Inflammatory macrophage treated with lipopolysaccharide for 1 hour (primary cell): ENCODE measurements at regions not wholly inside any gene's neighbourhood (a gene's known extent, or its start where the extent isn't known, plus 50 kb on each side); places are given as distances from the start of the nearest gene placed in this dataset.
A peak's percentile ranks its signal among the peaks of the same experiment; 100 is the strongest.

ENCODE experiments used
- DNase-seq, 2 donors: peaks; one replicate each; pipeline ENCODE4 v3.0.0-alpha.2; 2020 to 2022

DNA sequence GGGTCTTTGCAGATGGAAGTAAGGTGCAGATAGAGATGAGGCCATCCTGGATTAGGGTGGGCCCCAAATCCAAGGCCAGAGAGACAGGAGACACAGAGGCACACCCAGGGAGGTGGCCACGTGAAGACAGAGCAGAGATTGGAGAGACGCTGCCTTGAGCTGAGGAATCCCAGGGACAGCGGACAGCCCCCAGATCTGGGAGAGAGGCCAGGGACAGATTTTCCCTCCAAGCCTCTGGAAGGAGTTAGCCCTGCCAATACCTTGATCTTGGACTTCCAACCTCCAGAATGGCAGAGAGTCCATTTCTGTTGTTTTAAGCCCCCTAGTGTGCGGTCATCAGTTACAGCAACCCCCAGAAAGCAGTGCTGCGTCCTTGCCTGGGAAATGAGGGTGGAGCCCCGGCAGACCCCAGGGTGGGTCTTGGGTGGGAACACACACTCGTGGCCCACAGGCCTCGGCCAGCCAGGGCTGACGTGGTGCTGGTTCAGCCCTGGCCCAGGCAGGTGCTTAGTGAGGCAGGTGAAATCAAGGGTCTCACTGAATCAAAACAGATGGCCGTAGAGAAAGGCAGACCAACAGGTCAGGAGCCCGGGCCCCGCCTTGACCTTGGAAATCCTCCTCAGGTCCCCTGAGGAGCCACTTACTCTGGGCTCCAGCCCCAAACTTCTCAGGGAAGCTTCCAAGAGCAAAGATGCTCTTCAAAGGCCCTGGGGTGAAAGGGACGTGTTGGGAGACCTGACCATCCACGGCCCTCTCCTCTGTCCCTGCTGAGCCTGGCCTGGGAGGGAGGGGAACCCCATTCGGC, 169.3 kb downstream of the RBFOX3 start:
- DNase-seq = no peak

DNA sequence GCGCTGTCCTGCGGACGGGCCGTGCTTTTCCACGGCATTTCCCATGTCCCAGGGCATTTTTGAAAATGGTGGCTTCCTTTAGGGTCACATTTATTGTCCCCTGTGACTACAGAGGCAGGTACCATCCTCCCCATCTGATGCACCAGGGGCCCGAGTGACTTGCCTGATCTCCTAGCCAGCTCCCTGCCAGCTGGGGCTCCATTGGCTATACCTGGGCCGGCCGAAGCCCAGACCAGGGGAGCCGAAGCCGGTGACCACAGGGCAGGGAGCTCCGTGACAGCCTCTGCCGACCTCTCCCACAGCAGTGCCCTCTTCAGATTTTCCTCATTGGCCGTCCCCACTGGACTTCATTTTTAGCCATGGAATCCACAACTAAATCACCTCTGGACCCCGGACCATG, 170.6 kb downstream of the RBFOX3 start:
- no peak for DNase-seq

- DNase-seq = no peak
These were observed 171.4 kb downstream of the RBFOX3 start for GRCh38 chr17:79439493-79439892.

GRCh38 chr17:79438546-79439334, 172.1 kb downstream of the RBFOX3 start:
- DNase-seq = no peak

DNA sequence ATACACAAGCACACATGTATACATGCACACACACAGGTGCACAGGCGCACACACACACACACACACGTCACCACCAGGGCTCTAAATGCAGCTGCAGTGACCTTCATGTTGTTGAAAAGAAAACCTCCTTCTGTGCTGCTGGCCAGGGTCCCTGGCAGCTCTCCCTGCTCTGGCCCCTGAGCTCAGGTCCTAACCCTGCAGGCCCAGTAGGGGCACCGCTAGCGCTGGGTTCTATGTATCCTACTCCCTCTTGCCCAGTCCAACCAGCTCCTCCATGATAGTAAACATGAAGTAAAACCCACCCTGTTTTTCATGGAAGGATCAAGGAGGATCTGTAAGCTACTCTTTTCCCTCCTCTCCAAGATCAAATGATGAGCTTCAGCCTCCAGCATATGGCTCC, 172.8 kb downstream of the RBFOX3 start:
- no peak for DNase-seq

- no peak for DNase-seq
These were observed 173.8 kb downstream of the RBFOX3 start for GRCh38 chr17:79437081-79437480.

DNA sequence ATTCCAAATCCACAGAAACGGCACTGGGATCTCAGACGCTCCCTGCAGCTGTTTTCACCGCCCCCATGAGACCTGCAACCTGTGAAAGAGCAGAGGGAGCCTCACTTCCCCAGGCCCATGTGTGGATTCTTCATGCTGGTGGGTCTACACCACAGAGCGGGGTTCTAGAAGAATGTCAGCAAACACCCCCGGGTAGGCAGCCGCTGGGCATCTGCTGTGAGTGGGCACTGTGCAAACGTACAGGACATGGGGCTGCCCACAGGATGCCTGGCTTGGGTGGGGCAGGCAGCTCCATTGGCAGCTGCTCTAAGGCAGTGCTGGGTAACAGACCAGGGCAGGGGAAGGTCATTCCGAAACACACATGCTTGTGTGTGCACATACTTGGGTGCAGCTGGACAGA, 174.9 kb downstream of the RBFOX3 start:
- no peak for DNase-seq

DNA sequence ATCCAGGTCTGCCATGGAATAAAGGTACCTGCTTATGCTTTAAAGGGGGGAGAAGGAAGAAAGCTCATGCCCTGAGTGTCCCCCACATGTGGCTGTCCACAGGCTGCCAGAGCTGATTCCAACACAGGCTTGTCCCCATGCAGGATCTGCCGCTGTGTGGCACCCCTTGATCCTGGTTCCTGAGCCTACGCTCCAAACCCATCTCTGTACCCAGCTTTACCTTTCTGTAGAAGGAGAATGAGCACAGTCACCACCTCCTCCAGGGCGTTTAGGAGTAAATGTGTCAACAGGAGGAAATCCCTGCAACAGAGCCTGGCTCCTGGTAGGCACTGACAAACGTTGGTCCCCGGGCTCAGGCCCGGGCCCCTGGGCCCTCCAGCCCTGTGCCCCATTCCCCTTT, 175.6 kb downstream of the RBFOX3 start:
- no peak for DNase-seq

GRCh38 chr17:79434215-79434614, 176.6 kb downstream of the RBFOX3 start:
- no peak for DNase-seq

DNA sequence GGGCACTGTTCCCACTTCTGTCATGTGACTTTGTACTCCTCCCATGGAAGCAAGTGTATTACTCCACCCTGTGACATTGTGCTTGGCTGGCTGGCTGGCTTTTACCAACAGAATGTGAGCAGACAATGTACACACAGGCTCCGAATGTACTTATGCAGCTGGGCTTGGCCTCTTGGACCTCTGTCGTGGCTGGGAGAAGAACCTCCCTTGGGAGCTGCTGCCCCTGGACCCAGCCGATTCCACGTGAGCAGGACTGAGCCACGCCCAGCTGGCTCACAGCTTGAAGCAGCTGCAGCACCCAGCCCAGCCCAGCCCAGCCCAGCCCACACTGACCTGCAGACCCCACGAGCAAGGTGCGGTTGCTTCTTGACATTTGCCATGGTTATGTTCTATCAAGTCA, 177.5 kb downstream of the RBFOX3 start:
- no peak for DNase-seq

GRCh38 chr17:79431175-79431574, 179.7 kb downstream of the RBFOX3 start:
- no peak for DNase-seq

- no peak for DNase-seq
These were observed 180.9 kb downstream of the RBFOX3 start for GRCh38 chr17:79429864-79430494.

DNA sequence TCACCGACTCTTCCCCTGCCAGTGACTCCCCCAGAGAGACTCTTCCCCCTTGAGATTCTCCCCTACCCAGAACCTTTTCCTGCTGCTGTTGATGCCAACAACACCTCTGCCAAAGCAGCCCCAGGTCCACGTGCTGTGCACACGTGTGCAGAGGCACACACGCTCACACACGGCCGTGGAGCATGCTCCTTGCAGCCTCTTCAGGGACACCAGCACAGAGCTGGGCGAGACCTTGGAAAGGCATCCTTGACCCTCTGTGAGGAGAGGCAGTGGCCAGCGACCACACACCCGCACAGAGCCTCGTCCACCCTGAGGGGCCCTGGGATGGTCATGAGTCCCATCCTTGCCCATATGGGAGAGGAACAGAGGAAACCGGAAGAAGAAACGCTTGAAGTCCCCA, 181.9 kb downstream of the RBFOX3 start:
- DNase-seq = no peak

GRCh38 chr17:79427621-79428539, 183.0 kb downstream of the RBFOX3 start:
- no peak for DNase-seq

- no peak for DNase-seq
These were observed 185.2 kb downstream of the RBFOX3 start for GRCh38 chr17:79425686-79426085.

GRCh38 chr17:79424471-79425185, 186.2 kb downstream of the RBFOX3 start:
- DNase-seq = no peak

DNA sequence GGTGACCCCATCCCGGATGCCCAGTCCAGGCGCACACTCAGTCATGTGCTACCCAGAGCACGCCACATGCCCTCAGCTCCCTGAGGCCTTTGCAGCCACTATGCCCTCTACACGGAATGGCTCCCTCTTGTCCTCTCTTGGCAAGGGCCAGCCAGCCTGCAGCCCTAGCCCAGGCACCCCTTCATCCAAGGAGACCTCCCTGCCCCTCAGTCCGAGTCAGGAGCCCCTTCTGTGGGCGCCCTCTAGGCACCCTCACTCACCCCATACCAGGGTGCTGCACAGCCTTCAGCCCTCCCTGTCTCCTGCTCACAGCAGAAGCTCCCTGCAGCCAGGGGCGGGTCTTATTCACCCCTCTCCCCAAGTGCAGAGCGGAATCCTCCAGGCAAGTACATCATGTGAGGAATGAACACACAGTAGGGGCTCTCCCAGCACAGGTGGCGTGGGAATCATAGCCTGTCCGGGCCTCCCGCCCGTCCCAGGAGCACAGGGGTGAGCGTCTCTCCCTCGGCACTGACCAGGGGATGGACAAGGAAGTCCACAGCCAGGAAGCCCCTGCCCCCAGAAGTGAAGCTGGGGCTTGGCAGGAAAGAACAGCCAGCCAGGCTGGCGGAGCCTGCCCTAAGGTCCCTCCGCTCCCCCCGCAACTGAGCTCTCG, 186.9 kb downstream of the RBFOX3 start:
- DNase-seq = no peak

GRCh38 chr17:79422236-79422635, 188.6 kb downstream of the RBFOX3 start:
- DNase-seq = no peak

DNA sequence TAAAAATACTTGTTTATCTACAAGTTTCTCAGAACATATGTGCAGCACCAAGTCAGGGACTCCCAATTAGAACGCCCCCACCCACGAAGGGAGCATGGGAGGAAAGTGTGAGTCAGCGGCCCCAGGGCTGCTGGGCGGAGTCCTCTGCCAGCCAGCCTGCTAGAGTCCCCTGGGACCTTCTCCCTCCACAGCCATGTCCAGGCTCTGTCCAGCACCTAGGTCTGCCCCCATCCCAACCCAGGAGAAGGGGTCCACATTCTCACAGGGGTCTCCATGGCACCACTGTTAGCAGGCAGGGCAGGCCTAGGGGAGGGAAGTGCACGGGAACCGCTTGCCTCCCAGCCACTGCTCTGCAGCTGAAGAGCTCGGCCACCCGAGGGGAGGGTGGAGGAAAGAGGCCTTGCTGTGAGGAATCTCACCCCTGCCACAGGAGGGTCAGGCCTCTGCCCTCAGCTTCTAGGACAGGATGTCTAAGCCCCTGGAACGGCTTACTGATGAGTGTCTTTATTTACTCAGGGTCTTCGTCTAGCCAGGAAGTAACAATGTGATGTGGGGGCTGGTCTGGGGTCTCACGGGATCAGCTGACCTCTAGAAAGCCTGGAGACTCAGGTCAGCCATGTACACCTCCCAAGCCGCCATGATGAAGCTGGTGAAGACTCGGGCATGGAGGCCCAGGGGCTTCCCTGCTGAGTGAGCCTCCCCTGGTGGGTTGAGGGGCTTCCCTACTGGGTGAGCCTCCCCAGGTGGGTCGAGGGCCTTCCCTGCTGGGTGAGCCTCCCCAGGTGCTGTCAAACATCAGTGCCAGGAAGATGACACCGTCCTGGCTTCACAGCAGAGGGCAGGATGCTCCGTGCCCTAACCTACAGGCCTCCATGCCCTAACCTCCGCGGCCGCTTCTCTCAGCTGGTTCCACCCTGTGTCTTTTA, 190.3 kb downstream of the RBFOX3 start:
- peak in 1 of 2 donors; percentile 13 for DNase-seq

GRCh38 chr17:79417476-79417988, 193.3 kb downstream of the RBFOX3 start:
- no peak for DNase-seq
